WERI-Rb-1 (cell line): ENCODE measurements at regions not wholly inside any gene's neighbourhood (a gene's known extent, or its start where the extent isn't known, plus 50 kb on each side); places are given as distances from the start of the nearest gene placed in this dataset.
"Not testable (repeated sequence)": the region's sequence is repeated elsewhere in the genome, so short reads cannot be mapped to it uniquely, and the experiment has no call there.

Source experiments
- DNase-seq: peaks from one replicate; pipeline ENCODE4 v3.0.0-alpha.2; 2020
- H3K27ac ChIP-seq: fragments of 250-450 bp; sonication (Bioruptor Pico); 2 replicates; pipeline ENCODE4 v1.5.1; 2020; ENCODE audit warnings: mild to moderate bottlenecking, moderate library complexity
- H3K27me3 ChIP-seq: fragments of 250-450 bp; sonication (Bioruptor Pico); 2 replicates; pipeline ENCODE4 v1.5.1; 2021; ENCODE audit warnings: mild to moderate bottlenecking, low read depth, moderate library complexity; ENCODE audit not compliant: insufficient read depth, severe bottlenecking
- H3K36me3 ChIP-seq: fragments of 250-450 bp; sonication (Bioruptor Pico); 2 replicates; pipeline ENCODE4 v1.5.1; 2020; ENCODE audit warnings: mild to moderate bottlenecking, moderate library complexity
- H3K4me3 ChIP-seq: 2 replicates; pipeline ENCODE4 v1.5.1; 2011; ENCODE audit warnings: low read depth, mild to moderate bottlenecking, control low read depth, low read length
- H3K9me3 ChIP-seq: fragments of 250-450 bp; sonication (Bioruptor Pico); 2 replicates; pipeline ENCODE4 v1.5.1; 2021; ENCODE audit warnings: mild to moderate bottlenecking, moderate library complexity; ENCODE audit not compliant: severe bottlenecking
- TF ChIP-seq, protein P1 (sequence below): IDR thresholded peaks from 2 replicates; pipeline ENCODE4 v1.5.1; 2011; ENCODE audit warnings: low read depth, mild to moderate bottlenecking, control low read depth, inconsistent platforms, low read length

DNA sequence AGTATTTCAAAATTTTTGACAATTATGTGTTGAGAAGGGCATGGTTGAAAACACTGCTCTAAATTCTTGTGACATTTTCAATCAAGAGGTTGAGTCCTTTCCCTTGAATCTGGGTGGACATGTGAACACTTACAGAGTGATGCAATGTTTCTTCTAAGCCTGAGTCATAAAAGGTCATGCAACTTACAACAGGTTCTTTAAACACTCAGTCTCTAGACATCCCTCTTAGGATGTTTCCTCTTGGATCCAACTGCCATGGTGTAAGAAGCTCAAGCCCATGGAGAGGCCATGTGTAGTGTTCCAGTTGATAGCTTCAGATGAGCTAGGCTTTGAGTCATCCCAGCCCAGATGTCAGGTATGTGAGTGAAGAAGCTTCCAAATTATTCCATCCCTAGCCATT, 232.2 kb upstream of the MAOA start:
- Histone ChIP-seq H3K36me3 (no peaks in the 10 kb centered on the region), H3K4me3 (no peak overlapping the region), H3K27ac (no peak overlapping the region), H3K27me3 (no peaks in the 10 kb centered on the region), H3K9me3 (no peaks in the 10 kb centered on the region)
- TF ChIP-seq, protein P1, sequence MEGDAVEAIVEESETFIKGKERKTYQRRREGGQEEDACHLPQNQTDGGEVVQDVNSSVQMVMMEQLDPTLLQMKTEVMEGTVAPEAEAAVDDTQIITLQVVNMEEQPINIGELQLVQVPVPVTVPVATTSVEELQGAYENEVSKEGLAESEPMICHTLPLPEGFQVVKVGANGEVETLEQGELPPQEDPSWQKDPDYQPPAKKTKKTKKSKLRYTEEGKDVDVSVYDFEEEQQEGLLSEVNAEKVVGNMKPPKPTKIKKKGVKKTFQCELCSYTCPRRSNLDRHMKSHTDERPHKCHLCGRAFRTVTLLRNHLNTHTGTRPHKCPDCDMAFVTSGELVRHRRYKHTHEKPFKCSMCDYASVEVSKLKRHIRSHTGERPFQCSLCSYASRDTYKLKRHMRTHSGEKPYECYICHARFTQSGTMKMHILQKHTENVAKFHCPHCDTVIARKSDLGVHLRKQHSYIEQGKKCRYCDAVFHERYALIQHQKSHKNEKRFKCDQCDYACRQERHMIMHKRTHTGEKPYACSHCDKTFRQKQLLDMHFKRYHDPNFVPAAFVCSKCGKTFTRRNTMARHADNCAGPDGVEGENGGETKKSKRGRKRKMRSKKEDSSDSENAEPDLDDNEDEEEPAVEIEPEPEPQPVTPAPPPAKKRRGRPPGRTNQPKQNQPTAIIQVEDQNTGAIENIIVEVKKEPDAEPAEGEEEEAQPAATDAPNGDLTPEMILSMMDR, result no peak
- no peak for DNase-seq

DNA sequence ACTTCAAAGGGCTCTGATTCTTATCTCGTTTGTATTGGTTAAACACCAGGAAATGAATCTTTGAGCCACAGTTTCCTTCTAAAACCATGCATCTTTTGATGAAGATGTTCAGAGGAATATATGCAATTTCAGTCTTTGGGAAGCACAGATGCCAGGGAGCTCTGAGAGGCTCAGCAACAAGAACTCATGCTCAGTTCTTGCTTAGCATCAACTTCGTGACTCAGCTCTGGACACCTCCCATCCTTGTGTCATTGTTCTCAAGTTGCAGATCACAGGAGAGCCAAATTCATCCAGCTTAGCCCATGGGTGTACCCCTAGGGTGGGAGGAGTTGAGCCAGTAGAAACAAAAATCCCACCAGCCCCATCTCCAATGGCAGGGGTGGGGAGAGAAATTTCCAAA, 219.6 kb upstream of the MAOA start:
- Histone ChIP-seq H3K27me3 (no peaks in the 10 kb centered on the region), H3K4me3 (no peak overlapping the region), H3K9me3 (no peaks in the 10 kb centered on the region), H3K36me3 (no peaks in the 10 kb centered on the region), H3K27ac (no peak overlapping the region)
- DNase-seq, result no peak
- TF ChIP-seq, protein P1, result no peak

- no peak for DNase-seq
- H3K9me3 ChIP-seq, result peaks cover 3% of the 10 kb centered on the region
Observed at GRCh38 chrX:43446752-43447151, 209.3 kb upstream of the MAOA start.

GRCh38 chrX:43448688-43449087, 207.4 kb upstream of the MAOA start:
- TF ChIP-seq, protein P1, result no peak
- no peak for DNase-seq
- Histone ChIP-seq H3K27me3 (no peaks in the 10 kb centered on the region), H3K4me3 (no peak overlapping the region), H3K27ac (no peak overlapping the region), H3K36me3 (no peaks in the 10 kb centered on the region), H3K9me3 (peaks cover 11% of the 10 kb centered on the region)

More at GRCh38 chrX:43446752-43447151, 209.3 kb upstream of the MAOA start:
- no peaks in the 10 kb centered on the region for H3K36me3 ChIP-seq
- TF ChIP-seq, protein P1, result no peak
- H3K4me3 ChIP-seq, result no peak overlapping the region
- no peak overlapping the region for H3K27ac ChIP-seq
- no peaks in the 10 kb centered on the region for H3K27me3 ChIP-seq

GRCh38 chrX:43450355-43450754, 205.7 kb upstream of the MAOA start:
- no peak for DNase-seq
- H3K4me3 ChIP-seq, result no peak overlapping the region
- peaks cover 11% of the 10 kb centered on the region for H3K9me3 ChIP-seq
- no peaks in the 10 kb centered on the region for H3K36me3 ChIP-seq
- H3K27ac ChIP-seq, result no peak overlapping the region
- TF ChIP-seq, protein P1, result no peak
- no peaks in the 10 kb centered on the region for H3K27me3 ChIP-seq

- not testable (repeated sequence) for H3K36me3 ChIP-seq, H3K27ac ChIP-seq, DNase-seq, H3K4me3 ChIP-seq, H3K27me3 ChIP-seq
- peaks cover 11% of the 10 kb centered on the region for H3K9me3 ChIP-seq
Observed at GRCh38 chrX:43451976-43452686, 204.0 kb upstream of the MAOA start.
